Hepatic stellate cell (primary cell): ENCODE measurements at regions not wholly inside any gene's neighbourhood (a gene's known extent, or its start where the extent isn't known, plus 50 kb on each side); places are given as distances from the start of the nearest gene placed in this dataset.
"Not testable (repeated sequence)": the region's sequence is repeated elsewhere in the genome, so short reads cannot be mapped to it uniquely, and the experiment has no call there.

Source experiments
- DNase-seq: peaks from one replicate; pipeline ENCODE4 v3.0.0; 2011; ENCODE audit warnings: low spot score

DNA sequence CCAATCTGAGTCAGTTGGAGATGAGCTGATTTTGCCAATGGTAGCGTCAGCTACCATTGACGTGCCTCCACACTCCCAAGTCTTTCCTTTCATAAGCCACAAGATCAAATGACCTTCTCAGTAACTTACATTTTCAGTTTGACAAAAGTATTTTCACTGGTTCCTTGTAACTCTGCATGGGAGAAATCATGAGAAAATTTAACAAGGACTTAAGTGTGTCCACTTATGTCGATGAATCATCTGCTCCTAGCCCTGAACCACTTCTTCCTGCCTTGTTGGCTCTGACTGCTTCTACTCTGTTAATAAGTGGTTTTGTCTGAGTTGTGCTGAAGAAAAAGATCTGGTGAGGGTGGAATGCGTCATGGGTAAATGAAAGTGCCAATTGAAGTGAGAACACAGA, 101.2 kb downstream of the NFKBIZ start:
- DNase-seq, result no peak

DNA sequence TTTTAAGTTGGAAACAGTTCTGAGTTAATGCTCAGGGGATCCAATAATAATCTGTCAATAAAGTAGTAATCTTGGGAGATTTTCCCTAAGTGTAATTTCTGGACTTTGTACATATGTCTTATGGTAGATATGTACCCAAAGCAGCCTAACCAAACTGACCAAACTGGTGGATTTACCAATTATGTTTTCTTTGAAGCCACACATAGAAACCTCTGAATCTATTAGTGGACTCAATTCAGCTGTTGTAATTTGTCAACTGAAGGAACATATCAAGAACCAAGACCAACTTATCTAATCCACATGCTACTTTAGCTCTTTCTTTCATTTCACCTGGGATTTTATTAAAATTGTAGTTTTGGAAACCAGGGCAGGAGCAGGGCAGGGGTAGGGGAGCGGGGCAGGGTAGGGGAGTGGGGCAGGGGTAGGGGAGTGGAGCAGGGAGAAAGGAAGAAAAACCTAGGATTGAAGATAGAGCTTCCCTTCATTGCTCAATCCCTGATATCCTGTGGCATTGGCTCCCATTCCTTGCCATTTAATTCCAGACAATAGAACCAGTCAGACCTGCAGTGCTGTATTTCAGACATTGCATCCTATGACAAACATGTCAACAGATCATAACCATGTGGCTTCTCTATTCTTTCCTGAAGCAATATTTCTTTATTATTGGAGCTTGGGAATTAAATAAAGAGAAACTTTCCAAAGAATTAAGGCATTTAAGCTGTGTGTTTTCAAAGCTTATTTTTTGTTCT, 101.8 kb downstream of the NFKBIZ start:
- DNase-seq, result no peak

DNA sequence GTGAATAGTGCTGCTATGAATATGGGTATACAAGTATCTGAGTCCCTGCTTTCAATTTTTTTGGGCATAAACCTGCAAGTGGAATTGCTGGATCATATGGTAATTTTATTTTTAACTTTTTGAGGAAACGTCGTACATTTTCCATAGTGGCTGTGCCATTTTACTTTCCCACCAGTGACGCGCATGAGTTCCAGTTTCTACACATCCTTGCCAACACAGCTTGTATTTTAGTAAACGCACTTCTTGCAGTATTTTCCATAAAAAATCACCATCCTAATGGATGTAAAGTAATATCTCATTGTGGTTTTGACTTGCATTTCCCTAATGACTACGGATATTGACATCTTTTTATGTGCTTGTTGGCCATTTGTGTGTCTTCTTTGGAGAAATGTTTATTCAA, 105.0 kb downstream of the NFKBIZ start:
- no peak for DNase-seq

- no peak for DNase-seq
Measured at GRCh38 chr3:101954936-101955335, 105.6 kb downstream of the NFKBIZ start.

GRCh38 chr3:101962055-101962454, 112.7 kb downstream of the NFKBIZ start:
- no peak for DNase-seq

GRCh38 chr3:101963902-101964362, 114.6 kb downstream of the NFKBIZ start:
- DNase-seq, result no peak

DNA sequence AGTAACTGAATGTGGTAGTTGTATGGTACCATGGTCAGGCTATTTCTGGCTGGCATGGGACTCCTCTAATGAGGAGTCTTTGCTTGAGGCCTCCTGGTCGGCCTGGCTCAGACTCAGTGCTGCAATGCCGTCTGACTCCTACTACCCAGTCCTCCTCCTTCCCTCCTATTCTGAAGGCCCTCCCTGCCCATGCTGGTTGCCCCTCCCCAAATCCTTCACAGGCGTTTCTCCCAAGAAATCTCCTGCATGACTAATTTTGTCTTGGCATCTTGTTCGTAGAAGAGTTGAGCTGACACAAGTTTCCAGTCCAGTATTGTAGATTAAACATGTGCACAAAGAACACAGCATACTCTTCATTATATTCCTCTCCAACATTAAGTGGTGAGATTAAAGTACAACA, 115.5 kb downstream of the NFKBIZ start:
- no peak for DNase-seq

- no peak for DNase-seq
Measured at GRCh38 chr3:101966226-101966625, 116.9 kb downstream of the NFKBIZ start.

DNA sequence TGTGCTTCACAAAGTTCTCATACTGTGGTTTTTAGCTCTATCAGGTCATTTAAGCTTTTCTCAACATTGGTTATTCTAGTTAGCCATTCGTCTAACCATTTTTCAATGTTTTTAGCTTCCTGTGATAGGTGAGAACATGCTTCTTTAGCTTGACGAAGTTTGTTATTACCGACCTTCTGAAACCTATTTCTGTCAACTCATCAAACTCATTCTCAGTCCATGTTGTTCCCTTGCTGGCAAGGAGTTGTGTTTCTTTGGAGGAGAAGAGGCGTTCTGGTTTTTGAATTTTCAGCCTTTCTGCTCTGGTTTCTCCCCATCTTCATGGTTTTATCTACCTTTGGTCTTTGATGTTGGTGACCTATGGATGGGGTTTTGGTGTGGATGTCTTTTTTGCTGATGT, 120.9 kb downstream of the NFKBIZ start:
- DNase-seq, result no peak

- DNase-seq, result no peak
Measured at GRCh38 chr3:101970905-101971304, 121.6 kb downstream of the NFKBIZ start.

GRCh38 chr3:101972430-101973162, 123.3 kb downstream of the NFKBIZ start:
- DNase-seq, result no peak

- DNase-seq, result no peak
Measured at GRCh38 chr3:101973163-101973505, 123.8 kb downstream of the NFKBIZ start.

DNA sequence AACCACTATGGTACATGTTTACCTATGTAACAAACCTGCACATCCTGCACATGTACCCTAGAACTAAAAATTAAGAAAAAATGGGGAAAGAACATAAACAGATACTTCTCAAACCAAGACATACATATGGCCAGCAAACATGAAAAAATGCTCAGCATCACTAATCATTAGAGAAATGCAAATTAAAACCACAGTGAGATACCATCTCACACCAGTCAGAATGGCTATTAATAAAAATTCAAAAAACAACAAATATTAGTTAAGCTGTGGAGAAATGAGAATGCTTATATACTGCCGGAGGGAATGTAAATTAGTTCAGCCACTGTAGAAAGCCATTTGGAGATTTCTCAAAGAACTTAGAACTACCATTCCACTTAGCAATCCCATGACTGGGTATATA, 126.1 kb downstream of the NFKBIZ start:
- DNase-seq, result not testable (repeated sequence)

DNA sequence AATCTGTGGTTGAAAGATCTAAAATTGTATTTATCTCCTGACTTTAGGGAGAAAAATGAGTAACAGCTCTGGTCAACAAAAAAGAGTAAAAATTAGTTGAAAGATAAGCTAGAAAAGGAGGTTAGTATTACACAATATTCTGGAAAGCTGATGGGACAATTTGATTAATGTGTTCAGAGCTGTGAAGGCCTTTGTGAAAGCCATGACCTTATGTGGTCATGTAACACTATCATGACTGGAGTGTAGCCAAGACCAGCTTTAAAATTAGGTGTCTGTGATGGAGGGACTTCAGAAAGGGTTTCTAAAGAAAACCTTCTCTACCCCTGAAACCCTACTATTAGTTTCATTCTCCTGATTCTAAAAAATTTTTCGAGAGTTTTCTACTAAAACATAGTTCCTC, 127.2 kb downstream of the NFKBIZ start:
- DNase-seq, result no peak

DNA sequence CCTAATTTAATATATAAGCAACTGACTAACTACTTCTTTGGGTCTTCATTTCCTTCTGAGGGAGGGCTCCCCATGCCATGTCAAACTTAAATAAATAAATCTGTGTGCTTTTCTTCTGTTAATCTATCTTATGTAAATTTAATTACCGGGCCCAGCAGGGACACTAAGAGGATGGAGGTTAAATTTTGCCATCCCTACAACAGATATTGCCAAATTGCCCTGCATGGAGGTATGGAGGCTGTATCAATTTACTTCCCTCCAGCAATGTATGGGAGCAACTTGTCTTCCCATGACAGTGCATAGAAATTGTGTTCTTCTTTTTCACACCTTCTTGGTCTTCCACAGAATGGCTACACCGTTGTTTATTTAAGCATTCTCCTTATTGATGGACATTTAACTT, 129.0 kb downstream of the NFKBIZ start:
- no peak for DNase-seq

GRCh38 chr3:101979033-101979432, 129.7 kb downstream of the NFKBIZ start:
- DNase-seq, result no peak

GRCh38 chr3:101984356-101984755, 135.0 kb downstream of the NFKBIZ start:
- no peak for DNase-seq

GRCh38 chr3:101988596-101988995, 139.3 kb downstream of the NFKBIZ start:
- no peak for DNase-seq

DNA sequence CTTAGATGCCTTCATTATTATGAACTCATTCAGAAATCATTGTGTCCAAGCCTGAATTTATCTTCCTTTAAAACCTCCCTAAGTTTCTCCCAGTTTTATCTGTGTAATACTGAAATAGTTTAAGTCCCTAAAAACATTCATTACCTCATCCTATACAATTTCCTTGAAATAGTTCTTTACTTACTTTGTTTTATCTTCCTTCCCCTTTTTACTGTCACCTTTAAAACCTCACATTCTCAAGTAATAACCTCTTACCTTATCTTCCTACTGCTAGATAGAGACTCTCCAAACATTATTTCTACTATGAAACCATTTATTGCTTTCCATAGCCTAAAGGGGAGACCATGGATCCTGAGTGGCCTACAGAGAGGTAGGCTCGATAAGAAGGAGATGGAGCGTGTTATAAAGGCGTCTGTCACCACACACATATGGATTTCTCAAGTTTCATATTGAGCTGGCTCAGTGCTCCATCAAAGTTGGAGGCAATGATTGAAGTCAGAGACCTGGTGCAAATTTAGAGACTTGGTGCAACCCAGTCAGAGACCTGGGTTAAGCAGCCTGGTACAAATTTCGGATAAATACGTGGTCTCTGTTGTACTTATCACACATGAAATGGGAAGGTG, 140.4 kb downstream of the NFKBIZ start:
- no peak for DNase-seq

GRCh38 chr3:101992863-101993262, 143.5 kb downstream of the NFKBIZ start:
- DNase-seq, result no peak

DNA sequence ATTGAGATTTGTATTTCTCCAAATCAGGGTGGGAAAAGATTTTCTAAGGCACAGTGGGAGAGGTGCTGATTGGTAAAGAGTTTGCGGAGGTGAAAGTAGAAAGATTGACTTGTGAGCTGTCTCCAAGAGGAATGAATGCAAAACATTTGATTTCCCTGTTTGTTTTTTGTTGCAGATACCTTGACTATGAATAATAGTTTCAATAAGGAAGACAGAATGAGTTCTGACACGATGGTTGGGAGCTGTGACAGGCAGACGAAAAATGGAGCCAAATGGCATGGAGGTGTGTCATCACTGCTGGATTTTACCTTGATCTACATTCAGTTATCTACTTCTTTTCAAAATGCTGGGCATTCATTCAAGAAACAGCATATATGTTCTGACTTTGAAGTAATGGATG, 145.1 kb downstream of the NFKBIZ start:
- DNase-seq, result no peak

- peak; percentile 27 for DNase-seq
Measured at GRCh38 chr3:101995371-101996046, 146.2 kb downstream of the NFKBIZ start.

DNA sequence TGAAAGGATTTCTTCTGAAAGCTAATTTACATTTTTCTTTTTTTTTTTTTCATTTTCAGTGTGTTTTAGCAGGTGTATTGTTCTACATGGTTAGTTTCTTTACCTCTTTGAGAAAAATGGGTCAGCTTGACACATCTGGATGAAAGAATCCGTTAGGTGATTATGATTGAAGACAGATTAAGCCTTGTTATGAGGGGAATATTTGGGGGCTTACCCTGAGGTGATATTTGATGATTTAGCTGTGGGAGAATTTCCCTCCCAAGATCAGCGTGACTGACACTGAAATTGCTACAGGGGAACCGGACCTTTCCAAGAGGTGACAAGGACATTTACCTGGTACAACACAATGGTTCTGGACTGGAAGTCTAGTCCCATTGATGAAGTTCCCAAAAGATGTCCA, 147.5 kb downstream of the NFKBIZ start:
- DNase-seq, result no peak
